Esophagus mucosa (tissue), 1 donor: ENCODE measurements at regions not wholly inside any gene's neighbourhood (a gene's known extent, or its start where the extent isn't known, plus 50 kb on each side); places are given as distances from the start of the nearest gene placed in this dataset.
"Not testable (repeated sequence)": the region's sequence is repeated elsewhere in the genome, so short reads cannot be mapped to it uniquely, and the experiment has no call there.

Experiments
- ATAC-seq: fragments of 200-7000 bp; cut with Tn5 transposase; one replicate; pipeline ENCODE4 v1.9.1; 2020
- donor health status: DM: yes; HTN: yes; CAD: no.

DNA sequence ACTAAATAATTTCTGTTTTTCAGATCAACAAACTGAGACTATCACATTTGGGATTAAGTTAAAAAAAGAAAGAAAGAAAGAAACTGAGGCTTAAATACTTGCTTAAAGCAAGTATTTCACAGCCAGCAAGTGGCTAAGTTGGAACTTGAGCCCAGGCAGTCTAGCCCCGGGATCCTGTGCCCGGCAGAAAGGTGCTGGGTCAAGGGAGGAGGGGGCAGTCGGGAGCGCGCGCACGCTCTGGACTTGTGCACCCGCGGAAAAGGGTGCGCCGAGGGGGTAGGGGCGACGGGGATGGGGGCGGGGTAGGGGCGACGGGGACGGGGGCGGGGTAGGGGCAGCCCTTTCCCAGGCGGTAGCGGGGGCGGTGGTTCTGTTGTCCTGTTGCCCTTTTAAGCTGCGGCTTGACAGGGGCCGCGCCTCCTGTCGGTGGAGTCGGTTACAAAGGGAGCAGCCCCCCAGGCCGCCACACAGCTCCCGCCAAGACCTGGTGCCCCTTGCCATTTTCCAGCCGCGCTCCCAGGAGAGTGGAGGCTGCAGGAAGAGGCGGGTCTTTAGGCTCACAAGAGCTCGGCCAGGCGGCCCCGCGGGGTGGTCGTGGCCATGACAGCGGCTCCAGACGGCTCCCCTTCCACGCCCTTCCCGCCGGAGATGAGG lies 60.6 kb downstream of the GOLGA8T start:
- not testable (repeated sequence) for ATAC-seq

DNA sequence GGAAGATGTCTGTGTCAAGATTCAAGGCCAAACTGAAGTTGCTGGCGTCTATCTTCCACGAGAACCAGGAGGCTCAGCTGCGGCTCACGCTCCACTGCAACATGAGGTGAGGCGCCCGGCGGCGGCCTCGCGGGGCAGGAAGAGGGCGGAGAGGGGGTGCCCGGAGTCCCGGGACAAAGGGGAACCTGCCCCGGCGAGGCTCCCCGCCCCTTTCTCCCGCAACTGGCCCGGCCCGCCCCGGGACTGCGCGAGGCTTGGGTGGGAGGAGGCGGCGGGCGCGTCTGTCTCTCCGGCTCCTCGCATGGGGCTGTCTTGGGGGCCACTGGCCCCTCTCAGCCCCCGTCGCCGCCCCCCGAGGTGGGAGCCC lies 61.1 kb downstream of the GOLGA8T start:
- peak; percentile 62 for ATAC-seq

DNA sequence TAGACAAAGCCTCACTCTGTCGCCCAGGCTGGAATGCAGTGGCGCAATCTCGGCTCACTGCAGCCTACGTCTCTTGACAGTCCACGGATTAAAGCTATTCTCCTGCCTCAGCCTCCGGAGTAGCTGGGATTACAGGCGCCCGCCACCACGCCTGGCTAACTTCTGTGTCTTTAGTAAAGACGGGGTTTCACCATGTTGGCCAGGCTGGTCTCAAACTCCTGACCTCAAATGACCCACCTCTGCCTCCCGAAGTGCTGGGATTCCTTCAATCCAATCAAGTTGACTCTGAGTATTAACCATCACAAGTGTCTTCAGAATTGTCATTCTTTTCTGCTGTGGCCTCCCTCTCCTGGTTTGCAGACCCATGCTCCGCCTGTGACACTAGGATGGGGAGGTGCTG lies 61.9 kb downstream of the GOLGA8T start:
- not testable (repeated sequence) for ATAC-seq

DNA sequence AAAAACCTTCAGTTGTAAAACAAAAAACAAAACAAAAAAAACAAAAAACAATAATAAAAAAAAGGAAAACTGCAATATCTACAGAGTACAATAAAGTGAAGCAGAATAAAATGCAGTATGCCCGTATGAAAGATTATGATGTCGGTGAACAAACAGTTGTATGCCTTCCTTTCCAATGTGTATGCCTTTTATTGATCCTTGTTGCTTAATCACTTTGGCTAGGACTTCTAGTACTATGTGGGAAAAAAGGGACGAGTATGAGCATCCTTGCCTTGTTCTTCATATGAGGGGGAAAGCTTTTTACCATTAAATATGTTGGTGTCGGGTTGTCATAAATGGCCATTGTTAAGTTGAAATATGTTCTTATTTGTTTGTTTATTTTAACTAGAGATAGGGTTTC lies 66.7 kb downstream of the GOLGA8T start:
- ATAC-seq: not testable (repeated sequence)

DNA sequence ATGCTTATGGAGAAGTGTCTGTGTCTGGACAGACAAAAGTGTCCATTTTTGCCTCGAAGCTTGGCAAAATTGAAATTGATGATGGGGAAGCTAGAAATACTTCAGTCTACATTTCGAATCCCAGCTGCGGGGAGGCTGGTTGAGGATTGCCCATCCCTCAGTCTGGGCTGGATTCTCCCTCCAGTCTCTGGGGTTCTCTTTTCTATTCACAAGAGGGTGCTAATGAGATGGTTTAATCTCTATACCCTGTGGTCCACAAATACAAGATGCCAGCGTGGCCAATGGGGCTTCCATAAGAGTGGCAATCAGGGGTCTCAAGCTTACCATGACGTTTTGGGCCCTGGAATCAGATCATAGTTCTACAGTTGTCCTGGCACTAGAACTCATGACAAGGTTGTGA lies 78.9 kb downstream of the GOLGA8T start:
- not testable (repeated sequence) for ATAC-seq

DNA sequence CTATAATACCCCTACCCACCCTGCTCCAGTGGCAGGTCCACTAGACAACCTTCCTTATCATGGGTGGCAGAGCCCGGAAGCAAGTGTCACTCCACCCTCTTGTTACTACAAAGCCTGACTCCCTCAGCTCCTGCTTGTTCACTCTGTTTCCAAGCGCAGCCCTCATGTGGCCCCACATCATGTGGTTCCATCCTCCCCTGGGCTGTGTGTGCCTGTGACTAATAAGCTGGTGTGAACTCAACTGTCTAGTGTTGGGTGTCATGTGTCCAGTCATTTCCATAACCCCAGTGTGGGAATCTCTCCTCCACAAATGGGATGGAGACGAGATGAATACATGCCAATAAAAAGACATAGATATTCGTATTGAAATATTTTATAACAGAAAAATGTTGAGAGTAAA lies 87.0 kb downstream of the GOLGA8T start:
- ATAC-seq: not testable (repeated sequence)

DNA sequence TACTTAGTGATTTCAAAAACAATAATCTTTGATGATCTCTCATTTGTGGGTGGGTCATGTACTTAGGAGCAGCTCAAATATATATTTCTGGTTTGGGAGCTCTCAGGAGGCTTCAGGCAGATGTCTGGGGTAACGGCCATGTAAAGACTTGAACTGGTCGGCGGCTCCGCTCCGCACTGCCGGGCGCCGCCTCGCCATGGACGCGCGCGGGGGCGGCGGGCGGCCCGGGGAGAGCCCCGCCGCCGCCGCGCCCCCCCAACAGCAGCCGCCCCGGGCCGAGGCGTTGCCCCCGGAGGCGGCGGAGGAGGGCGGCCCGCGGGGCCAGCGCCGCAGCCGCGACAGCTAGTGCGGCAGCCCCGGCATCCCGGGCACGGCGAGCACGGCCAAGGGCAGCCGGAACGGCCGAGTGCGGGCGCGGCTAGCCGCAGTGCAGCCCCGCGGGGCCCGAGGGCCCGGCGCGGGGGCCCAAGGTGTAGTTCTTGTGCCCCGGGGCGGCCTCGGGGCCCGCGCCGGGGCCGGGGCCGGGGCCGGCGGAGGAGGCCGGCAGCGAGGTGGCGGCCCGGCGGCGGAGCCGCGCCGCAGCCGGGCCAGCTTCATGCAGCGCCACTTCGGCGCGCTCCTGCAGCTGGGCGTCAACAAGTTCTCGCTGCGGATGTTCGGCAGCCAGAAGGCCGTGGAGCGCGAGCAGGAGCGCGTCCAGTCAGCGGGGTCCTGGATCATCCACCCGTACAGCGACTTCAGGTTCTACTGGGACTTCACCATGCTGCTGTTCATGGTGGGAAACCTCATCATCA lies 88.1 kb downstream of the GOLGA8T start:
- not testable (repeated sequence) for ATAC-seq

DNA sequence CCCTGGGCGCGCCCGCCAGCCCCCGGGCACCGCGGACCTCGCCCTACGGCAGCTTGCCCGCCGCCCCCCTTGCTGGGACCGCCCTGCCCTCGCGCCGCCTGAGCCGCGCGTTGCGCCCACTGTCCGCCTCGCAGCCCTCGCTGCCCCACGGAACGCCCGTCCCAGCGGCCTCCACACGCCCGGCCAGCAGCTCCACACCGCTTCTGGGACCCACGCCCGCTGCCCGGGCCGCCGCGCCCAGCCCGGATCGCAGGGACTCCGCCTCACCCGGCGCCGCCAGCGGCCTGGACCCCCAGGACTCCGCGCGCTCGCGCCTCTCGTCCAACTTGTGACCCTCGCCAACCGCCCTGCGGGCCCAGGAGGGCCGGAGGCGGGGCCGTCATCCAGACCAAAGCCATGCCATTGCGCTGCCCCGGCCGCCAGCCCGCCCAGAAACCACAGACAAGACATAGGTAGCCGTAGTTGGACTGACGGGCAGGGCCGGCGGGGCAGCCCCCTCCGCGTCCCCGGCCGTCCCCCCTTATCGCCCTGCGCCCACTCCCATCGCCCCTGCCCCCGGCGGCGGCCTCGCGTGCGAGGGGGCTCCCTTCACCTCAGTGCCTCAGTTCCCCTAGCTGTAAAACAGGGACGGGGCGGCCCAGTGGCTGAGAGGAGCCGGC lies 90.5 kb downstream of the GOLGA8T start:
- not testable (repeated sequence) for ATAC-seq

DNA sequence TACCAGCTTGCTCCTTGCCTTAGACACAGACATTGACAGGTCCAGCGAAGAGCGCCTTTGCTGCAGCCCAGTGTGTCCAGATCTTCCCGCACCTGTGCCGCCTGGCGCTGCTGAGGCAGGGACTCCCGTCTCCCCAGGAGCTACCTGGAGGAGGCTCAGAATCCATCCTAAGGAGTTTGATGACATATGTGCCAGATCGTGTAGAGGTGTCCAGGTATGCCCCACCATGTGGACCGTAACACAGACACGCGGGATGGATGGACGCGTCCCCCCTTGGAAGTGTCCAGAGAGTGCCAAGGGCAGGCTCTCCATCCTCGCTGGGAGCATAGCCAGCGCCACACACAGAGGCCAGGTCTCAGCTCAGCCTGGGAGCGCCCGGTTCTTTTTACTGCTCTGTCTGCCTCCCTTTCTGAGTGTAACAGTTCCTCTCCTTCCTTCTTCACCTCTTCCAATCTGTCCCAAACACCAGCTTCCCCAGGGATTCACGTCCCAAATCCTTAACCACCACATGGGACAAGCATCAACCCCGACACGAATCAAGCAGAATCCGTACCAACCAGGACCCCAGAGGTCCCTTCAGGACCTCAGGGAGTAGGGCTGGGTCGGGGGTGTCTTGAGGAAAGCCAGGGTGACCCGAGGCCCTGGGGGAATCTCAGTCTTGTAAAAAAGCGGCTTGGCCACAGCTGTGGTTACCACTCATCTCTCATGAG lies 126.7 kb downstream of the GOLGA8T start:
- peak; percentile 20 for ATAC-seq

DNA sequence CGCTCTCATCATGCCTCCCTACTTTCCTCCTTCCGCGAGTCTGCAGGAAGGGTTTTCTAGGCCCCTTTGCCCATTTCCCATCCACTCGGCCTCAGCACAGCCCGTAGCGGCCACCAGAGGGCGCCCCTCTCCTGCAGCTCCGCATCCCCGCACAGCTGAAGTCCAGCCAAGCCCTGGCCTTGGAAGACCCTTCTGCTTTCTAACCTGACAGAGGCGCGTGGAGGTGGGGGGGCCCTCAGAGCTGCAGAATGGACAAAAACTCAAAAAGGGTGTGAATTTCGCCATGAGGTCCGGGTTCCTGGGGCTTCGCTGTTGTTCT lies 127.2 kb downstream of the GOLGA8T start:
- peak; percentile 69 for ATAC-seq

DNA sequence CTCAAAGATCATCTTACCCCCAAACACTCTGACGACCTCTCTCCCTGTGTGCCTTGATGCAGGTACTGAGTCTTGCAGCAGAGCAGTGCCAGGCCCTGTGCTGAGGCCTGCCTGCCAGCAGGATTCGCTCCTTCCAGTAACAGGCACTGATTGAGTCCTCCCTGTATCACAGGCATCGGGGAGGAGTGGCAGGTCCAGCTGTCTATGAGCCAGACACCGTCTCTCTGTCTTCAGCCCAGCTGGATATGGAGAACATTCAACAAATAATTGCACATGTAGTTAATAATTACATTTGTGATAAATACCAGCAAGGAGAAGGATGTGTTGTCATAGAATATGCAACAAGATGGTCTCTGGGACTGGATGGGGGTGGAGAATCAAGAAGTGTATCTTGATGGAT lies 129.1 kb downstream of the GOLGA8T start:
- ATAC-seq: peak; percentile 21

DNA sequence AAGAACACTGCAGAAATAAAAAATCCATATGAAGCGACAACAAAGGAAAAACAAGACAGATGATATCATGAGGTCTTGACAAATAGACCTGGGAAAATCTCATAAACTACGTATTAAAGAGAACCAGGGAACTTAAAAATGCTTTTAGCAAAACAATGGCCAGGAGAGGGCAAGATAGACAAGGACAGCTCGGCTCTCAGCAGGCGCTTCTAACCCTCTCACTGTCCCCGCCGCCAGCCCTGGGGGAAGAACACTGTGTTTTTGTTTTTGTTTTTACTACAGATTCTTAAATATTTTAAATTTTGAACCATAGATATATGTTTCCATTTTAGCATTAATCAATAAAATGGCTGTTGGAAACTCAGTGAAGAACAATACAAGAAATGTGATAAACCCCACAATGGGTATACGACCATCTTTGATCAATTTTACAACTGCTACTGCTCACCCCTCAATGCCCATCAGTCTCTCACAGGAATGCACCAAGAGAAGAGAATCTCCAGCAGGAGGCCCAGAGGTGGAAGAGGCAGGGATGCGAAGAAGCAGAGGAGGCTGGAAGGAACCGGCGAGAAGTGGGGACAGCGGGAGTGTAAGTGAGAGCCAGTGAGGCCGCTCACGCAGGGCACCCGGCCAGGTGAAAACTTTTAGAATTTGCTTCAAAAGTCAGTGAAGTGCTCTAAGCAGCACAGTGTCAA lies 98.0 kb downstream of the CHRFAM7A start:
- not testable (repeated sequence) for ATAC-seq

DNA sequence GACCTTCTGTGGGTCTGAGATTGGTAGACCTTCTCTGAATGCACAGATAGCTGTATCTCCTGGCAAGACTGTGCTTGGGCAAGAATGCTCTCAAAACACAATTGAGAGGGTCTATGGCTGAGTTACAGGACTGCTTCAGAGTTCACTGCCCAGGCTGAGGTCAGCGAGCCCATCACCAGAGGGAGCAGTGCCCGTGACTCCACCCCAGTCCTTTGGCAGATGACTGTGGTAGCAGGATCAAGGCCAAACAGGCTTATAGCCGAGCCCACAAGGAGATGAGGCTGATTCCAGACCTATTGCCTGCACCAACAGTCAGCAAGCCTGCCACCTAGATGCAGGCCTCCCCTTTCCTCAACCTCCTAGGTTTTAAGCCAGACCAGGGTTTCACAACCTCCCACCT lies 89.4 kb downstream of the CHRFAM7A start:
- not testable (repeated sequence) for ATAC-seq
